HG03558 (cell line): ENCODE measurements at regions not wholly inside any gene's neighbourhood (a gene's known extent, or its start where the extent isn't known, plus 50 kb on each side); places are given as distances from the start of the nearest gene placed in this dataset.
A peak's percentile ranks its signal among the peaks of the same experiment; 100 is the strongest.

Experiments
- ATAC-seq: cut with Tn5 transposase; IDR thresholded peaks from one replicate; pipeline ENCODE4 v1.9.1; 2021; ENCODE audit warnings: moderate number of reproducible peaks; ENCODE audit not compliant: unreplicated experiment; ENCODE audit errors: extremely low read depth

DNA sequence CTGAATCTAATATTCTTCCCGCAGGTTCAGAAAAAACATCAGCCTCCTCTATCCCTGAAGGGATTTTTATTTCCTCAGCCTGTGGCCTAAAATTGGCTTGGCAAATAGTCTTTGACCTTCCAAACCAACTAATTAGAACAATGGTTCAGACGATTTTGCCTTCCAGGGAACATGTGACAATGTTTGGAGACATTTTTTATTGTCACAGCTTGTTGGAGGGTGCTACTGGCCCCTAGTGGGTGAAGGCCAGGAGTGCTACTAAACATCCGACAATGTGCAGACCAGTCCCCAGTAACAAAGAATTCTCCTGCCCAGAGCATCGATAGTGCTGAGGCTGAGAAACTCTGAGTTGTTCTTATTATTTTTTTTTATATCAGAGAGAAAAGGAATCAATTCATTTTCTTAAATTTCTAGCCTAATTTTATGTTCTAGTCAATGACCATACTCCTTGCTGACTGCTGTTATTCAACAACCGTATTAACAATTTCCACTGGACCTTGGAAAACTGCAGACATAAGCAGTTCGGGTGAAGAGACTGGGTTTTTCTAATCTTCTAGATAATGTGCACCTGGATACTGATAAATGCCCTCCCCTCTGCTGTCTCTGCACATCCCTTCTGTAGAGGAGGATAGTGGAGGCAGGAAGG is 280.7 kb downstream of the LMX1A start:
- no peak for ATAC-seq

DNA sequence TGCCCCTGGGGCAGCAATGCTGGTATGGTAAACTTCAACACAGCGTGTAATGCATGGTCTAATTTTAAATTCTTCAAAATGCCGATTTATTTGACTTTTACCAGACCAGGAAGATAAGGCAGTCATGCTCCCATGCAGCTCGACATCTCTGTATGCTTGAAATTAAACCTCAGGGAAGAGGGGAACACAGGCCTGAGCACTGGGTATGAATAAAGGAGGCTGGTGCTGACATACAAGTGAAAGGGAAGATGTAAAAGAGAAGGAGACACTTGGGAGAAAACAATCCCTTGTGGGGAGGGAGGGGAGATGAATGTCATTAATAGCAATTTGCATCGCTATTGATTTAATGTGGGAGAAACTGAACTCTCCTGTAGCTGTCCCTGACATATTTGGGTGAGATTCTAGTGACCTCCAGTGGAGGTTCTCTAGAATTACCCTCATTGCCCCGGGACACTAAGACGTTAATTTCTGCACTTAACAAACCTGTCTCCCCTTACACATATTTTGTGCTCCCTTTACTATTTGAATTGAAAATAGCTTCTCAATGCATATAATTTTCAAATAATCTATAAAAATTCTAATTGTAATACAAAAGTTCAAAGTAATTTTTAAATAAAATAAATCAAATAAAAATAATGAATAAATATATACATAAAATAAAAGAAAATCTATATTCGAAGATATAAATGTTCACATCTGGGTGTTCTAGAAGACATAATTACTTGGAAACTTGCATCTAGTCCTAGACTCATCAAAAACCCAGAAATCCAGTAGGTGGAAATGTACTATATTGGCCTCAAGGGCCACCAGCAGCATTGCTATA is 283.1 kb downstream of the LMX1A start:
- peak; percentile 71 for ATAC-seq

DNA sequence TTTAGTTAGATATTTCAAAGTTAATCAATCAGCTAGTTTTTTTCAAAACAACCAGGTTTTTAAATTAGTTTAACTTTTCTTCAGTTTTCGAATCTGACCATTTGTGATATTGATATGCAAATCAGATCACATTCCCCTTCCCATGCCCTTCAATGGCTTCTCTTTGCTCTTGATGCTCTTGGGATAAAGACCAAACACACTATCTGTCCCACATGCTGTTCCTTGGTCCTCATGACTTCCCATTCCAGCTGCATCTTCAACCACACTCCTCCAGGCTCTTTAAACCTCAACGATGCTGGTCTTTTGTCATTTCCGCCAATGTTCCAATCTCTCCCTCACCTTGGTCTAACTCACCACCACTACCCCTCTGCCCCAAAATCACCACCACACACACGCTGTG is 285.8 kb downstream of the LMX1A start:
- no peak for ATAC-seq

DNA sequence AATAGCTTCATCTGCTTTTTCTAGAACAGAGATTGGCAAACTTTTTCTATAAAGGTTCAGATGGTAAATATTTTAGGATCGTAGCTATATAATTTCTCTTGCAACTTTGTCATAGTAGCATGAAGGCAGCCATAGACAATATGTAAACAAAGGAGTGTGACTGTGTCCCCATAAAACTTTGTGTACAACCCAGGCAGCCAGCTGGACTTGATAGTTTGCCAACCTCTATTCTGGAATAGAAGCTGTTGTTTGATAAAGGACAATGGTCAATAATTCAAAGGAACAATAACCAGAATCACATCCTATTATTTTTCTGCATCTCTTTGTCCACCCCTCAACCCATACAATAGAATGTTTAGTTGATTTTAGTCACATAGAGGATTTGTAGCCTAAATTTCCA is 286.7 kb downstream of the LMX1A start:
- no peak for ATAC-seq

DNA sequence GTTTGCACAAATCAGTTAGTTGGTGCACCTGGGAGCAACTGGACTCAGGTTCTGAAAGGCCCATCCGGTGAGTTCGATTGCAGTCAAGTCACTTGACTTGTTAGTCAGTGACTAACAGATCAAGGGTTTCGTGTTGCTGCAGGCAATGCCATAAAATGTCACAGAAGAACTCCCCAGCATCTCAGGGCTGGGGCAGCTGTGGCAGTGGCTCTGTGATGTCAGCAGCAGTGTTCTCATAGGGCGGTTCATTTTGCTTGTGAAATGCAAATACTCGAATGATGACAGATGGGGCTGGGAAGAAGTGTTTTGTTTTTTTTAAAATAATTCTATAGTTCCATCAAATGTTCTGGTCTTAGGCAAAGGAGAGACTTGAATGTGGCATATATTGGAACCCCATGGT is 287.8 kb downstream of the LMX1A start:
- no peak for ATAC-seq

DNA sequence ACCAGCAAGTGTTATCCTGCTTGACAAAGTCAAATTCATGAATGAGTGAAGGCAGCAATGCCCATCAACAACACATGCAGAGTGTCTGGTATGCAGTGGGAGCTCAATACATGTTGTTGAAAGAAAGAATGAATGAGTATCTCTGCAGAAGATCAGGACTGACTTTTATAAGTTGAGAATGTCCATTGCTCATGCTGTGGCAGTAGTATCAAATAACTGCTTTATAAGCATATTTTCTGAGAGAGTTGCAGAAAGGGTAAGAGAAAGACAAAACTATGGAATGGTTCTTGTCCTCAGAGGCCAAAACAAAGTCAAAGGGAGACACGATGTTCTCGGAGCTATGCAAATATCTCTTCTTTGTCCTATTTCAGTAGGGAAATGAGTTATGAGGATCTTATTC is 288.7 kb downstream of the LMX1A start:
- no peak for ATAC-seq

DNA sequence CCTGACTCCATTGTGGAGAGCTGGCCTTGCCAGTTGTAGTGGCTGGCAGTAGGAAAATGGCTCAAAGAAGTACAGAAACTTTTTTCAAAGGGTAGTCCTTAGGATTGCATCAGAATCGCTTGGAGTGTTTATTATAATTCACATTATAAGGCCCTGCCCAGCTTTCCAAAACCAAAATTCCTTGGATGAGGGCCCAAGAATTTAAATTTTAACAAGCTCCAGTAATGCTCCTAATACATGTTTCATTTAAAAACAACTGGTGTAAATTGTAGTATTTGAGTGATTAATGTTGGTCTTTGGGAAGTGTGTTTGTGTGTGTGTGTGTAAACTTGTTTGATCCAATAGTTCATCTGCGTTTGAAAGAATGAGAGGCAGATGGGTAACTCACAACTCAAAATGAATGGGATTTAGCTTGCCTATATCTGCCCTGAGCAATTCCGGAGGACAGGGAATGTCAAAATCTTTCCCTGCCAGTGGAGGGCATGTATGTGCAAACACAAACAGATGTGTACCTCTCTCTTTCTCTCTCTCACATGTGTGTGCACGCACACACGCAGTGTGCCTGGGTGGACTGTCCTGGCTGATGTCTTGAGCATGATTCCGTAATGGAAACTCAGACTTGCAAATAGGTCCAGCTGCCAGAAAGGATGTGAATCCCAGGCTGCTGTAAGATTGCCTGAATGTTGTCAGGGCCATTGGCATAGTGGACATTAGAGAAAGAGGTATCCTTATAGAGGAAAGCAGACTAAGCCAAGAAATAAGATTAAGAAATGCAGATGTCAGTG is 293.1 kb downstream of the LMX1A start:
- no peak for ATAC-seq

DNA sequence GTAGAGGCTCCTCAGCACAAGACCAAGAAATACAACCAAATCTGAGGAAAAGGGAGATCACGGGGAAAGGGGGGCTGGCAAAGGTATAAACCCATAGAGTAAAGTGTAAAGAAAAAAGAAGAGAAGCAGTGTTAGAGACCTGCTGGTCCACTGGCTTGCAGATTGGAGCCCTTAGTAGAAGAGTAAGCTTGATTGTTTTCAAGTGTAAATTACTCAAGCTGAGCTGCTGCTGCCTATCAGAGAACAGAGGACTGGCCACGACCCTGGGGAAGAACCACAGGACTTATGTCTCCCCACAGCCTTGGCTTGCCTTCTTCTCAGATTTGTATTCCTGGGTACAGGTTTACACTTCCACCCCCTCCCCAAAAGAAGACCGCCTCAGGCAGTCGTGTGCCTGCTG is 294.2 kb downstream of the LMX1A start:
- no peak for ATAC-seq

DNA sequence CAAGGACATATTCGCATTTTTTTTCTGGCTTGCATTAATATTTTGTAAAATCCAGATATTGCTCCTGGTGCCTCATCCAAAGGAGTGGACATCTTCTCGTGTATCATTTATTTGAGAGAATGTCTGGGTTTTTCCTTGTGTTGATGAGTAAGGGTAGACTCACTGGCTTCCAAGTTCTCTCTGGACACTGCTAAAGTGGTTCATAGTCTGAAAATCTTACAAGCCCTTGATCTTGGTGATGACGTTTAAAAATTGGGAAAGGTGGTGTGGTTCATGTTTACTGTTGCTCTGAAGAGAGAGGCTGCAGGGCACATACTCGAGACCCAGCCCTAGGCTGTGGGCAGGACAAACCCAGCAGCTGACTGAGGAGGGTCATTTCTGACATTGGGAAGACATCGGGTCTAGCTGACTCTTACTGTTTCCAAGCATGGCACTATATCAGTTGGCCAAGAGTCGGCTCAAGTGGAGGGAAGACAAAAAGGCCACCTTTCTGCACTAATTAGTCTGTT is 296.2 kb downstream of the LMX1A start:
- ATAC-seq, result no peak

DNA sequence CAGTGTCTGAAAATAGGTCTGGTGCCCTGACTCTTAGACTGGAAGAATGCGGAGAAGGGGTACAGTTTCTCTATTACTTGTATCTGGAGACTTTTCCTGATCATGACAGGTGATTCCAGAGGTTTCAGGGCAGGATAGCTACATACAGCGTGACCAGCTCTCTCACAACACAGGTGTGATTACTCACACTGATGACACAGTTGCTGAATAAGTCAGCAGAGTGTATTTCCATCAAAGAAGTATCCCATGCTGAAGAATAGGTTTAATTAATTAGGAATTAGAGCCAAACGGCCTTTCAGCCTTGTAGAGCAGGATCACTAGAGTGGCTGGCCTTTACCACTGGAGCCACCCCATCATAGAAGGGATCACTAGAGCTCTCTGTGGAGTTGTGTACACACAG is 298.6 kb downstream of the LMX1A start:
- ATAC-seq, result no peak

DNA sequence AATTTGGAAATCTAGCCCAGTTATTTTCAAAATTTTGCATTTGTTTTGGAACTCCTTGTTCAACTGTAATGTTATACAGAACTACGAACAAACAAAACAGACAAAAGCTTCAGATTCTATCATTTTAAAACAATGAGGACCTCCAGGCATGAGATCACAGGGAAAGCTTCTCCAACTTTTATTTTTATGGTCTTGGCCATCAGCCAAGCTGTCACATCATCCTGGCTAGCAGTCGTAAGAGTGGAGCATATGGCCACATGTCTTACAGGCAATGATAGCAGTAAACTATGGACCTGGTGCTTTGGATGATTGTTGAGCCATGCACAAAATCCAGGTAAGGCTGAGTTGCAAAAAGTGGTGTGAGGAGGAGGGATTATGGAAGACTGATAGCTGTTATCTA is 299.6 kb downstream of the LMX1A start:
- no peak for ATAC-seq

DNA sequence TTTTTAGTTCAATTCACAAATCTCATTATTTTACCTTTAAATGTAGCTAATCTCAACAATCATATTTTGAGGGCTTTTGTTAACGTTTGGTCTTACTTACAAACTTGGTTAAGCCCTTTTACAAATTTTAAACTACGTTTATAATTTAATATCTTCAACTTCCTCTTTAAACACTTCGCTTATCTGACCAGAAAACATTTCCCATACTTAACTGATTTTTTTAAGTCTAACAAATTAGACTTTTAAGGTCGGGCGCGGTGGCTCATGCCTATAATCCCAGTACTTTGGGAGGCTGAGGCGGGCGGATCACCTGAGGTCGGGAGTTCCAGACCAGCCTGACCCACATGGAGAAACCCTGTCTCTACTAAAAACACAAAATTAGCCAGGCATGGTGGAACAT is 300.9 kb downstream of the LMX1A start:
- no peak for ATAC-seq

DNA sequence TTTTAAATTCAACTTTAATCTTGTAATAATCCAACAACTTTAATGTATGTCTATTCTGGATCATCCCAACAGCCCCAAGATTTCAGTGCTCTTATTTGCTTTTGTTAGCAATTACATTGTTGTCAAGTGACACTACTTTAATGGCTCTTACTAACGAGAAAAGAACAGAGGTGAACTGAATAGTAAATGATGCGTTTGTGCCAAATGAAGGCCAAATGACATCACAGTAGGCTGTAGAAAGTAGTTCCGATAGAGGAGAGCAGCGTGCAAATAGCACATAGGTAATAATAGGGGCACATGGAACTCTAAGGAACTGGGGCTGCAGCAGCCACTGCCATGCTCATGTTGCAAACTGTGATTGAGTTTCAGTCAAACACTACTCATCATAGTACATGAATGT is 301.9 kb downstream of the LMX1A start:
- no peak for ATAC-seq

DNA sequence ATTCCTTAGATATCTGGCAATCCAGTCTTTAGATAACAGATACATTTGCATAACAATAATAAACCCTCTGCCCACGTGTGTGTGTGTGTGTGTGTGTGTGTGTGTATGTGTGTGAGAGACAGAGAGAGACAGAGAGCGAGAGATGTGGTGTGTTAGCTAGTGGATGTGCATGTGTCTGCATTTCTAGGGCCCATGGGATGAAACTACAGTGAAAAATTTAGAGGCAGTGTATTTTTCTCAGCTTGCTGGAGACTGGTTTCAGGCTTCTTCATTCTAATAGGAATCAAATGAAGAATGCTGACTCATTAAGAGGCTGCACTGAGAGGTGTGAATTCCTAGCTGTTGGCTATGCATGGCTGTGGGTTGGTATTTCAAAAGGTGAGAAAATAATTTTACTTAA is 303.2 kb downstream of the LMX1A start:
- ATAC-seq, result no peak

DNA sequence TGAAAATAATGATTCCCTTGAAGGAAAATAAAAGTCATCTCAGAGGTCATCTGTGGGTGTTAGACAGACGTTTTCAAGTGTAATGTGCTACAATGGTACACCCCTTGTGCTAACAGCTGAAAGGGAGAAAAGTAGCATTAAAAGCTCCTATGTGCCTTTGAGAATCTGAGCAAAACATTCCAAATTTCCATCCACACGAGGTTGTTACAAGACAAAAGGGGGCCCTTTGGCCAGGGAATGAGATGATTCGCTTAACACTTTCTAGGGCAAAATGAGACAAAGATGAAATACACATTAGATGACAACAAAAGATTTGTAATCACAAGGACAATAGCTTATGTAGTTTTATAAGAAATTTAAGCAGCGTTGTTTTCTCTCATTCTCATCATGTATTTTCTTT is 303.6 kb downstream of the LMX1A start:
- no peak for ATAC-seq

DNA sequence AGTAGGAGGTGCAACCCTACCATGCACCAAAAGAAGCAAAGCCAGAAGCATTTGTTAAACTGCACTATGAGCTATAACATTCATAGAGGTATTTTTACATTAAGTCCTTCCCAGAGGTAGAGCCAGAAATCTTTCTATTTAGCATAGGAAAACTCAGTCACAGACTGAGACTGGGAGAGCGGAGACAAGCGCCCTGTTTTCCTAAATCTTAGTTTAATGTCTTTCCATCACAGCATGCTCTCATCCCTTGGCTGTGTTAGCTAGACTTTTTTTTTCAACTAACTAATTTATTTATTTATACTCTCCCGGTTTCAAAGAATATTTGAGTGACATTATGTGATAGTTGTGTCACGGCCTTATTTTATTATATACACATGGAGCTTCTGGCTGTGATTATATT is 304.1 kb downstream of the LMX1A start:
- ATAC-seq, result no peak

DNA sequence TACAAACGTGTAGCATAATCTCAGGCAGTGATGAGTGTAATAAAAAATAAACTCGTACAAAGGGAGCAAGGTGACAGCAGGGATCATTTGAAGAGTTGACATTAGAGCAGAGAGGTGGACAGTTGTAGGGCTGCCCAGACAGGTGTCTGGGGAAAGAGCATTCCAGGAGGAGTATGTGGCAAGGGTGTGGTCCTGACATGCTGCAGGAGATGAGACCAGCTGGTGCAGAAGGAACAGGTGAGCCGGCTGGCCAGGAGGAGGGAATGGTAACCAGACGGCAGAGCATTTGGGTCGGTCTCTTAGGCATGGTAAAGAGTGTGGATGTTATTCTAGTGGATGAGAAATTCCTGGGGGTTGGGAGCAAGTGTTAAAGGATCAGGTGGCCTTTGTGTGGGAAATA is 306.3 kb downstream of the LMX1A start:
- no peak for ATAC-seq

DNA sequence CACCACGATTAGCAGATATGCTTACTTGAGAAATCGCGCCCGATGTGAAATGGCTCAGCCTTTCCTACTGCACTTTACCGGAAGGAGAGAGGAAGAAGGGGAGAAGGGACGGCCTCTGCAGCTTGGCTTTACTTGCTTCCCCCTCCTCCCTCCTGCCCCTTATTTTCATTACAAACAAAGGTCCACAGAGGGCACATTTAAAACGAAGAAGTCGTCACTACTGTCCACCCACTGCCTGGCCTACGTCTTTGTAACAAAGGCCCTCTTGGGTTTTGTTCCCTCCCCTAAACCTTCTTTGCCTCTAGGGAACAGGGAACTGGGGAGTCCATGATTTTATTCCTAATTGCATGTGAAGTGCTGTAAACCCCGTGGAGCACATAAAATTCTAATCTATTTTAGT is 308.5 kb downstream of the LMX1A start:
- no peak for ATAC-seq

DNA sequence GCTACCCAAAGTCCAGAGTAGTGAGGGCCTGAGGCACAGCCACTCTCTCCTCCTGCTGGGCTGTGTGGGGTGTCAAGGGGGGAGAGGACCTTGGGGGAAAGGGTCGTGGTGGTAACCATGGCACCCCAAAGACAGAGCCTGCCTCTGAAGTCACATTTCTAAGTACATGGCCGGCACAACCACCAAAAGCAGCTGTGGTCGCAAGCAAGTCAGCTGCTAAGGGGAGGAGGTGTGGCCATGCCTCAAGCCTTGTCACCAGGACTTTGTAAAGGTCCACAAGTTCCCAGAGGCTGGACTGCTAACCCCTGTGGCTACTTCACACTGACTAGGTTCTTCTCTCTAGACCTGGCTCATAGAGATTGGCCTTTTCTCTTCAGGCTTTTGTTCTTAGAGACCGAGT is 310.6 kb downstream of the LMX1A start:
- ATAC-seq, result no peak

DNA sequence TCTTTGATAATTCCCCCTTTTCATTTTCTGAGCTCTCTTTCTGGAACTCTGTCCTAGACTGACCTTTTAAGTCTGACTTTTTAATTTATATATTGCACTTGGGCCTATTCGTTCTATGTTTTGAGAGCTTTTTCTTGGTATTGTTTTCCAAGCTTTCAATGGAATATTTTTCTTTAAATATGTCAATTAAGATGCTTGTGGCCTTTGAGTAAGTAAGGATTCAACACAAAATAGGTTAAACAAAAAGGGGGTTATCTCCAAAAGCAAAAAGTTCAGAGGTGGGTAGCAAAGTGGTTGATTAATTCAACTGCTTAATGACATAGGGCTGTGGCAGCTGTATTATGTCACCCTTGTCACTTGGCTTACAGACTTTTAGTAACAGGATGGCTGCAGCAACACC is 315.9 kb downstream of the LMX1A start:
- ATAC-seq, result no peak

DNA sequence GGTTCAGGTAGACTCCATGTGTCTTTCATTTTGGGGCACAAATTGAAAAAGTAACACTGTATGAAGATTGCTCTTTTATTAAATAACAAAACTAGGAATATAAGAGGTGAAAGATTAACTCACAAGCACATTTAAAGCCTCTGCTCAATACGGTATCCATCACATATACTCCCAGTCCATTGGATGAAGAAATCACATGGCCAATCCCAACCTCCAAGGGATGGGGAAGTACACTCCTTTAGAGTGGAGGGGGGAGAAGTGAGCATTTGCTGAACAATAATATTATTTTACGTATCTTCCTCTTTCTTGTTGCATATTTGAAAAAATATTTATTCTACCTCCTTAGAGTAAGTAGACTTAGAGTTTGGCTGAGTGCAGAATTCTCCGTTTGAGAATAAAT is 316.5 kb downstream of the LMX1A start:
- no peak for ATAC-seq
